ENCODE measurements at regions not wholly inside any gene's neighbourhood (a gene's known extent, or its start where the extent isn't known, plus 50 kb on each side); places are given as distances from the start of the nearest gene placed in this dataset.

GRCh38 chr5:68384936-68385594 lies 169.5 kb downstream of the PIK3R1 start:
- no peaks in the 10 kb centered on the region for H3K27me3 ChIP-seq (ENCODE audit: insufficient read depth in 3 of 3, low read length in 2 of 3)
- DNase-seq (no peak), ATAC-seq (no peak)
- TF ChIP-seq CTCF (IDR thresholded peaks at IDR 0.05), result no peak
- intact Hi-C loops (cut with DNase I), result no loop called here
- H3K4me1 ChIP-seq, result no peaks in the 10 kb centered on the region
- no peaks in the 10 kb centered on the region for H3K36me3 ChIP-seq (ENCODE audit: insufficient read depth in 1 of 2, low read depth in 1 of 2)
- H3K9me3 ChIP-seq, result no peaks in the 10 kb centered on the region
- no peak overlapping the region for H3K4me3 ChIP-seq
- WGBS, 3 donors, result 91 to 99% (median 95%) methylated on average over 2 of the region's 2 CpGs
- H3K27ac ChIP-seq, result no peak overlapping the region

- no peak overlapping the region for H3K4me3 ChIP-seq
- H3K36me3 ChIP-seq (ENCODE audit: insufficient read depth in 1 of 2, low read depth in 1 of 2), result no peaks in the 10 kb centered on the region
- ATAC-seq, result no peak
- 84 to 90% (median 87%) methylated on average over 2 of the region's 2 CpGs for WGBS, 3 donors
- H3K4me1 ChIP-seq, result no peaks in the 10 kb centered on the region
- H3K9me3 ChIP-seq, result no peaks in the 10 kb centered on the region
- no peak for DNase-seq
- no peak for TF ChIP-seq CTCF (IDR thresholded peaks at IDR 0.05)
- no peaks in the 10 kb centered on the region for H3K27me3 ChIP-seq (ENCODE audit: insufficient read depth in 3 of 3, low read length in 2 of 3)
- no peak overlapping the region for H3K27ac ChIP-seq
- intact Hi-C loops (cut with DNase I), result no loop called here
Measured at GRCh38 chr5:68385936-68386335, 170.4 kb downstream of the PIK3R1 start.

- Histone ChIP-seq H3K27ac (no peak overlapping the region), H3K4me3 (no peak overlapping the region), H3K36me3 (ENCODE audit: insufficient read depth in 1 of 2, low read depth in 1 of 2) (no peaks in the 10 kb centered on the region), H3K27me3 (ENCODE audit: insufficient read depth in 3 of 3, low read length in 2 of 3) (no peaks in the 10 kb centered on the region), H3K9me3 (no peaks in the 10 kb centered on the region), H3K4me1 (no peaks in the 10 kb centered on the region)
- 73 to 89% (median 85%) methylated on average over 4 of the region's 4 CpGs for WGBS, 3 donors
- no peak for TF ChIP-seq CTCF (IDR thresholded peaks at IDR 0.05)
- DNase-seq, result no peak
- intact Hi-C loops (cut with DNase I), result no loop called here
- no peak for ATAC-seq
Measured at GRCh38 chr5:68387074-68387796, 171.7 kb downstream of the PIK3R1 start.

GRCh38 chr5:68389618-68390017 lies 174.1 kb downstream of the PIK3R1 start:
- Histone ChIP-seq H3K36me3 (ENCODE audit: insufficient read depth in 1 of 2, low read depth in 1 of 2) (no peaks in the 10 kb centered on the region), H3K4me3 (no peak overlapping the region), H3K4me1 (no peaks in the 10 kb centered on the region), H3K27me3 (ENCODE audit: insufficient read depth in 3 of 3, low read length in 2 of 3) (no peaks in the 10 kb centered on the region), H3K27ac (no peak overlapping the region), H3K9me3 (no peaks in the 10 kb centered on the region)
- DNase-seq (no peak), ATAC-seq (peak; percentile 36 to 79 (median 64))
- intact Hi-C loops (cut with DNase I), result no loop called here
- no peak for TF ChIP-seq CTCF (IDR thresholded peaks at IDR 0.05)
- WGBS, 3 donors, result 27 to 38% (median 27%) methylated on average over 3 of the region's 3 CpGs
